ENCODE measurements at regions not wholly inside any gene's neighbourhood (a gene's known extent, or its start where the extent isn't known, plus 50 kb on each side); places are given as distances from the start of the nearest gene placed in this dataset.

GRCh38 chr3:164640591-164640990 lies 437.7 kb downstream of the SI start:
- TF ChIP-seq CTCF (IDR thresholded peaks at IDR 0.05) (no peak), REST (IDR thresholded peaks at IDR 0.05; ENCODE audit: low read depth, low read length) (no peak), CHD2 (IDR thresholded peaks at IDR 0.05; ENCODE audit: low read length, partially characterized antibody) (no peak), YY1 (IDR thresholded peaks at IDR 0.05; ENCODE audit: low read depth) (no peak), MAX (IDR thresholded peaks at IDR 0.05; ENCODE audit: low read depth) (no peak), SMC3 (IDR thresholded peaks at IDR 0.05; ENCODE audit: low read depth, low read length) (no peak), POLR2AphosphoS5 (IDR thresholded peaks at IDR 0.05; ENCODE audit: low read depth, low read length) (no peak), TAF1 (IDR thresholded peaks at IDR 0.05; ENCODE audit: borderline replicate concordance, low read depth, low read length) (no peak), EP300 (IDR thresholded peaks at IDR 0.05; ENCODE audit: borderline replicate concordance in 1 of 2, low read depth in 1 of 2, low read length in 1 of 2) (no peak), RAD21 (IDR thresholded peaks at IDR 0.05; ENCODE audit: low read length) (no peak), ELF1 (IDR thresholded peaks at IDR 0.05) (no peak), RCOR1 (IDR thresholded peaks at IDR 0.05; ENCODE audit: low read length) (no peak), RXRA (IDR thresholded peaks at IDR 0.05; ENCODE audit: borderline replicate concordance, low read depth) (no peak)

All from SK-N-SH (cell line).